HG03045 (cell line): ENCODE measurements at regions not wholly inside any gene's neighbourhood (a gene's known extent, or its start where the extent isn't known, plus 50 kb on each side); places are given as distances from the start of the nearest gene placed in this dataset.

ENCODE experiments used
- ATAC-seq: cut with Tn5 transposase; IDR thresholded peaks from one replicate; pipeline ENCODE4 v1.9.1; 2021; ENCODE audit warnings: mild to moderate bottlenecking, moderate library complexity; ENCODE audit not compliant: unreplicated experiment

GRCh38 chr15:96414875-96415274 lies 84.4 kb downstream of the NR2F2 start:
- no peak for ATAC-seq

DNA sequence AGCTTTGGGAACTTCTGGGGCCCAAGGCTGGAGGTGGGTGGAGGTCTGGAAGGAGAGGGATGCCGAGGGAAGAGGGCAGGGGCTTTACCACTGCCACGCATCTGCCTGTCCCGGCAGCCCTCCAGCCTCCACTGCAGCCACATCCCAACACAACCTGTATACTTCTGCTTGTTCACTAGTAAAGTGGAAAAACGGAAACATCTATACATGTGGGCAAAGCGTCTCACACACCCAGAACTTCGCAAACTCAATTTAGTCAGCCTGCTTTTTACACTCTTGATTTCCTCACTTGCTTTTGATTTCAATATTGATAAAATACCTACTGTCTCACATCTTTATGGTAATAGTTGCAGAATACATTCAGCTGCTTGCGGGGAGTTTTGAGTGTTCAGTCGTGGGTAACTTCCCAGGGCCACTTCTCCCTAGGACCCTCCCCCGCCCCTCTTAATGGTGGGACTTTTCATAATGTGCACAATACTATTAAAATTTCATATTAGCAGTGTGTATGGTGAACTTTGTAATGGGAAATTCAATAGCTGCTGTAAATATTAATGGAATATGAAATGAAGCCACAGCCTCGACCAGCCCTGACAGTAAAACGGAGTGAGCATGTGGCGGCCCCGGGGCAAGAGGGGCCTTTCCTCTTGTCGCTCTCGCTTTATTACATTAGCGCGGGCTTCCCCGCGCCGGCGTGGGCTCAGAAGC lies 85.2 kb downstream of the NR2F2 start:
- ATAC-seq = no peak

GRCh38 chr15:96416218-96416933 lies 85.9 kb downstream of the NR2F2 start:
- no peak for ATAC-seq

- no peak for ATAC-seq
Observed at GRCh38 chr15:96416934-96417759, 86.6 kb downstream of the NR2F2 start.

DNA sequence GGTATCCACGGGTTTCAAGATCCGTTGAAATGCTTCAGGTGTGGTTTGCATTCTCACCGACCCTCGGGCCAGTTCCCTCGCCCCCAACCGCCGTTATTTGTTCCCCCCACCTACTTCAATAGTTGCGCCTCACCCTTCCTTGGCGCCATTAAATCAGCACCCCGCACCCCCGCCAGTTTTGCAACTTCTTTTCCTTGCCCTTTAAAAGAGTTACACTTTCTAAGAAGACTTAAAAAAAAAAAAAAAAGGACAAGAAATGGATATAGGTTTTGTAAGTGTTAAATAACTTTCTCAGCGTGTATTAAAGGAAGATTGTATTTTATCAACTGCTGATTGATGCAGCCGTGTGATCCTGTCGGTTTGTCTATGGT lies 87.2 kb downstream of the NR2F2 start:
- ATAC-seq = no peak

DNA sequence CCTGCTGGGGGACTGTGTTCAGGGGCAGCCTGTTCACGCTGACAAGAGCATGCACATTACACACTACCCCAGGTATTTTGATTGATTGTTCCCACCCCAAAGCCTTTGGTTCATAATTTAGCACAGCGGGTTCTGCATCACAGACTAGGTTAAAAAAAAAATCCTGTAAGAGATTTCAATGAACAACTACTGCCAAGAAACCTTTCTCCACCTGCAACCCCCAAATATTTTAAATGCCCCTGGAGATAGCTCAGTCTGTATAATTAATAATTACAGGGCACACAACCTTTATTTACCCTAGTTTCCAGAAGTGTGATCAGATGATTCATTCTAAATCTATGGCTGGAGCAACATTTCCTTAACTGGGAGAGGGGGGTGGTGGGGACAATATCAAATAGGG lies 87.6 kb downstream of the NR2F2 start:
- ATAC-seq = no peak

DNA sequence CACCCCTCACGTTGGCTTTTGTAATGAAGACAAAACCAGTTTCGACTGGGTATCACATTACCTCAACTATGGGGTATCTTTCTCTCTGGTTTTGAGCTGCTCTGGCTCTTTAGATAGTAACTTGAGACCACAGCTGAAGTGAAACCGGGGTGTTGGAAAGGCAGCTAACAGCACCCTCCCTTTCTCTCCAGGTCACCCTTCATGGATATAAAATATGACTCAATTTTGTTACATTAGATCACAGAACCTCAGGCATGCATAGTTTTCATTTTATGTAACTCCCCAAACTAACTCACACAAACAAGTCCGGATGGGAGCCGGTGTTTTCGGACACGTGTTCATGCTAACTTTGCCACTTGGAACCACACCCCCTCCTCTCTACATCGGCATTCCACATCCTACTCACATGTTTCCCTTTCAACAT lies 90.7 kb downstream of the NR2F2 start:
- ATAC-seq = no peak

GRCh38 chr15:96422125-96422524 lies 91.6 kb downstream of the NR2F2 start:
- ATAC-seq = no peak

DNA sequence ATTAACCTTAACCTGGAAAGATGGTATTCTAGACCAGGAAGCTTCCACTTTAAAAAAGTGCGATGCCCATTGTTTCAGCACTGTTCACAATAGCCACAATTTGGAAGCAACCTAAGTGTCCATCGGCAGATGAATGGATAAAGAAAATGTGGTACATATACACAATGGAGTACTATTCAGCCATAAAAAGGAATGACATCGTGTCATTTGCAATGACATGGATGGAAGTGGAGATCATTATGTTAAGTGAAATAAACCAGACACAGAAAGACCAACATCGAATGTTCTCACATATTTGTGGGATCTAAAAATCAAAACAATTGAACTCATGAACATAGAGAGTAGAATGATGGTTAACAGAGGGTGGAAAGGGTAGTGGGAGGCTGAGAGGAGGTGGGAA lies 94.2 kb downstream of the NR2F2 start:
- ATAC-seq = no peak

- no peak for ATAC-seq
Observed at GRCh38 chr15:96428742-96429141, 98.2 kb downstream of the NR2F2 start.

DNA sequence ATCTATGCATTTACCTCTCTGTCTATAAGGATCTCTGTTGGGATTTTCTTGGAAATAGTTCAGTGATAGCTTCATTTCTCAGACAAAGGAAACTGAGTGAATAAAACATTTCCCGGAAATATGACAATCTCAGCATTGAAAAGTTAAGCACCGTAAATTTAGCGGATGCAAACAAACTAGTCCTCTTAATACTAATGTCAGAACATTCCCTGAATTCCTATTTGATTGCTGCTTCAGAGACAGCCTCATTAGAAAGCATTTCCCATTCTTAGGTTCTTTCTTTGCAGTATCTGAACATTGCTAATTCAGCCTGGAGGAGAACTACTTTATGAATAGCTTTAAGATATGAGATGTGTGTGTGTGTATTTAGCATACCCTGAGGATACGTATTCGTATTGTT lies 101.3 kb downstream of the NR2F2 start:
- ATAC-seq = no peak

DNA sequence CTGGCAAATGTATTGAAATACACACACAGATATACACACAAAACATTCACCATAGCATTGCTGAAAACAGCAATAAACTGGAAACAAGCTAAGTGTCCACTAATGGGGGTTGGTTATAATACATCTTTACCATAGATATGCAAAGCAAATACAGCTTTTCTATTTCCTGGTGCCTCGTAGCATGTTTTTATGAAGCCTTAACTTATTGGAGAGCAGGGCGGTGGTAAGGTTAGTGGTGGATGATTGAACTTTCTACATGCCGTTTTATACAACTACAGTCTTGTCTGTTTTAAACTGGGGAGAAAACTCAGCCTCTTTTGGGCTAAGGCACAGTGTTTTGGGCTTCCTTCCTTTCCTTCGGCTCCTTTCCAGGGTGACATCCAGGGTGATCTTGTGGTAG lies 104.5 kb downstream of the NR2F2 start:
- ATAC-seq = no peak

DNA sequence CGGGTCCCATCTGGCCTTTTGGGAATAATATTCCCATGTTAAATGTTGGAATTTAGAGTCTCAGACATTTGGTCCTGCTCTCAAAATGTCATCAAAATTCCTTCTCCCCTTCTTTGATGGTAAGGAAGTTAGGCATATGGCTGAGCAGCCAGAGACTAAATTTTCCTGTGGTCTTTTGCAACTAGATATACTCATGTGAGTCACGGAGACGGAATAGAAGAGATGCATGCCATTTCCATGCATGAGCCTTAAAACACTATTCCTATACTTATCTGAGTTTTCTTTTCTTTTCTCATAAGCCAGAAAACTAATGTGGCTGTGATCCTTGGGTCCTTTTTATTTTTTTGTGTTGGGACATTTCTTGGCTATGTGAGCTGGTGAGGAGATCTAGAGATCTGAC lies 105.3 kb downstream of the NR2F2 start:
- no peak for ATAC-seq

- ATAC-seq = no peak
Observed at GRCh38 chr15:96440978-96441377, 110.5 kb downstream of the NR2F2 start.

- ATAC-seq = no peak
Observed at GRCh38 chr15:96442076-96442475, 111.6 kb downstream of the NR2F2 start.

- ATAC-seq = no peak
Observed at GRCh38 chr15:96444865-96445264, 114.4 kb downstream of the NR2F2 start.

DNA sequence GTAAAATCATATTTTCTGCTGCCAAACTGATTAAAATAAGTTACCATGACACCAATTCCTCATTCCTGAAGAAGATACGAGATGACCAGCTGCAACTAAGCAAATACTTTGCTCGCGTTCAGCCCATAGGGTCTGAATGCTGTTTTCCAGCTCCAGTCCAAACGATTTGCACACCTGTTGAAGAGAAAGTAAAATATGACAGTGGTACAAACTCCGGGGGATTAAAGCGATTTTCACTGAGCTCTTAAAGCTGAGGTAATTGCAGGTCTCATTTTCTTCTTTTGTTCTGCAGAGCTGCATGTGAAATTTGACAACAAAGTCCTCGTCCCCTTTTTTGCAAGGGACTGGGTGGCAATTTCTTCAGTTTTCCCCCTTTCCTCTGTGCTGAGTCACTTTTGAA lies 118.4 kb downstream of the NR2F2 start:
- ATAC-seq = no peak

DNA sequence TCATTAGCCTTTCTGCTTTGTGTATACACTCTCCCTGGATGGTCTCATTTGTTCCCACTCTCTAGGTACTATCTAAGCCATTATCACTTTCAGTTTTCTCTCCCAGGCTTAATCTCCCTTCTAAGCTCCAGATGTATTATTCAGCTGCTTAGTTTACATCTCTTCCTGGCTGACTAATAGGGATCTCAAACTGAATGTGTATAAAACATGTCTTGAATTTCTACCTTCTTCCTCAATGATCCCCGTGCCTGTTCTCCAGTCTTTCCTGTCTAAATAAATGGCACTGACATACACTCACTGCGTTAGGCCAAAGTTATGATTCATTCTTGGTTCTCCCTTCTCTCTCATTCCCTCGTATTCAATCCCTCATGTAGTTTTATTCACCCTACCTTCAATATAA lies 127.3 kb downstream of the NR2F2 start:
- ATAC-seq = no peak

- ATAC-seq = no peak
Observed at GRCh38 chr15:96460106-96460505, 129.6 kb downstream of the NR2F2 start.

DNA sequence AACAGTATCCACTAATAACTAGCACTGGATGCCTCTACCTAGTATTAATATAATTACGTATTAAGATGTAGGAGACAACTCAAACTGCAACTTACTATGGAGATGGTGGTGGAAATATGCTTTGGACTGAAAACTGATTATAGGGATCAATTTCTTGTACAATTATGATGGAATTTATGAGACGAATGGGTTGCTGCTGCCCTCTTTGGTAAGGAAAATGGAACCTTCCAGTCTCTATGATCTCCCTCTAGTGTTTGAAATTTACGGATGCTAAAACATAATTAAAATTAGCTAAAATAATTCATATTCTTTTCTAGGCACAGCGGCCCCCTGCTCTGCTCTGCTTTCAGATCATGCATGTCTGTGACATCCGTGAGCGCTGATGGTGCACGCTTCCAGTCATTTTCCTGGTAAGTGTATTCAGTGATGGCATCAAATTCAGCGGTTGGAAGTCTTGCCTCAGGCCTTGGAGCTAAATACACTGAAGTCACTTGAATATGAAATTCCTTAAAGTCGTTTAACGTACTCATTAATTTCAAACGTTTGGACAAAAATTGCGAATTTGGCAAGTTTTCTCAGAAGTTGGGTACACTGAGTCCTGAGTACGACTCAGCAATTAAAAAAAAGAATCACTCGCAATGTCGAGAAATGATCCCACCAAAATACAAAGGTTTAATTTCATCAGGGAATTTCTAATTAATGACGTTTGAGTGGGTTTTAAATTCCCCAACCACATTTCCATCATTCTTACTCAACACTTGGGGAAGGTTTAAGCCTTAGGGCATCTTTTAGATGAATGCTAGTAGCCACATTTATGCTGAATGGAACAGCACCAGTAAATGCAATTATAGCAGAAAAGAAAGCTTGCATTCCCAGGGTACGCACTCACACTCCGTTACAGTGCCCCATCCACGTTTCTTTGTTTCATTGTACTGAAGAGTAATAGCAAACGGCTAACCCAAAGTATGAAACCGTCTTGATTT lies 132.6 kb downstream of the NR2F2 start:
- ATAC-seq = no peak
